HG03575 (cell line): ENCODE measurements at regions not wholly inside any gene's neighbourhood (a gene's known extent, or its start where the extent isn't known, plus 50 kb on each side); places are given as distances from the start of the nearest gene placed in this dataset.

Experiments
- ATAC-seq: cut with Tn5 transposase; IDR thresholded peaks from one replicate; pipeline ENCODE4 v1.9.1; 2021; ENCODE audit not compliant: unreplicated experiment, insufficient number of reproducible peaks, low FRiP score; ENCODE audit errors: extremely low read depth

DNA sequence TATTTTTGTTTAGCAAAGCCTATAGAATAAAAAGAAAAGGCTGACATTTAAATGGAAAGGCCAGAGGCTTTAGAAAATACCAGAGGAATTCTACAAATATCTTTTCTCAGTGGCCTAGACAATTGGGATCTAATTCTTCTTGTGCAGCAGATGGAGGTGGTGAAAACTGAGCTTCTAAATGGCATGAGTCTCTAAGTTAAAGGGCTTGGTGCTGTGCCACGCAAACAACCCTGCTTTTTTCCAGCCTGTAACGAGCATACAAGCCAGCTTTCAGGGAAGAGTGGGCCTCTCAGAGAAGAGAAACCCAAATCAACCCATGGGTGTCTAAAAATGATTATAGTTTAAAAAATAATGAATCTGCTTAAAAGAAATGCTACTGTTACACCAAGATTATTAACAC is 237.9 kb upstream of the NAV3 start:
- no peak for ATAC-seq

DNA sequence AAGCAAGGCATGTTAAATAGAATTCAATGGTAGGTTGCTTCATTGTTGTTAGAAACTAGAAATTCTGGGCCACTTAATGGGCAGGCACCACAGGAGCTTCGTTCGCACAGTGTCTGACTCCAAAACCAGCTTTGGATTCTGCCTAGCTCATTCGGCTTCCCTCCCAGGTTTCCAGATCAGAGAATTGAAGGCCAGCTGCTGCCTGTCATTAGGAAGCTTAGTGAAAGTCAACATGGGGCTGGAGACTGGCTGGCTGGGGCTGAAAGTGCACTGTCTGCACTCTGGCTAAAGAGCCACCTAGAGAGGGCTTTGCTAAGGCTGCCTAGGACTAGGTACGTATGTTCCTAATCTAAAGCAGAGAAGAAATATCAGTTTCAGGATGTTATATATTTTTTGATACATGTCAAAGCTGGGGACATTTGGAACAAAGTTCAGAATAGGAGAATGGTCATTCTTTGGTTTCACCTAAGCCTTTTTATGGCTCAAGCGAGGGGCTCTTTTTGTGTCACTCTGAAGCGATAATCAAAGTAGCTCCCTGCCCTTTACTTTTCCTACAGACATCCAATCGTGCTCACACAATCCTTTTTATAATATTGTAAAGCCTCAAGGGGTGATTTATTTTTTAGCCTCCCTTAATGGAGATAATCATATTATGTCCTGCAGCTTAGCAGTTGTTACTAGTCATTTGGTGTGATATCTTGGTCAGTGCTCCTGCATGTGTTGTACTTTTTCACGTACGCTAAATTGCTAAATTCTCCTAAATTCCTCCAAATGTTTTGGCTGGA is 238.5 kb upstream of the NAV3 start:
- ATAC-seq: no peak

- ATAC-seq: no peak
Observed at GRCh38 chr12:77590306-77590705, 240.4 kb upstream of the NAV3 start.

DNA sequence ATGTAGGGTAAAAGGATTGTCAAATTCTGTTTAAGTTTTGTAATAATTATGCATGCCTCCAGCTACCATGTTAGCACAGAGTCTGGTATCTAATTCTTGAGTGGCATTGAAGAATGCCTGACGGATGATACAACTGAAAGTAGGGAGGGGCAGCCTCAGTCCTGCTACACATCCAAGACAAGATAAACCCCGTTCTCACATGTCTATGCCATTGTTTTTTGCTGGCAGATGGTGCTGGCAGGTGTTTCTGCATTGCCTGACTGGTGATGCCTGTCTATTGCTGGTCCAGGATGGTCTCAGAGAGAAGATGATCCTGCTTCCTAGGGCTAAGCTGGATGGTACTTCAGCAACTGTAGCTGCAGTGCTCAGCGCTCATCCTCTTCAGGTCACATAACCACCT is 245.8 kb upstream of the NAV3 start:
- no peak for ATAC-seq

DNA sequence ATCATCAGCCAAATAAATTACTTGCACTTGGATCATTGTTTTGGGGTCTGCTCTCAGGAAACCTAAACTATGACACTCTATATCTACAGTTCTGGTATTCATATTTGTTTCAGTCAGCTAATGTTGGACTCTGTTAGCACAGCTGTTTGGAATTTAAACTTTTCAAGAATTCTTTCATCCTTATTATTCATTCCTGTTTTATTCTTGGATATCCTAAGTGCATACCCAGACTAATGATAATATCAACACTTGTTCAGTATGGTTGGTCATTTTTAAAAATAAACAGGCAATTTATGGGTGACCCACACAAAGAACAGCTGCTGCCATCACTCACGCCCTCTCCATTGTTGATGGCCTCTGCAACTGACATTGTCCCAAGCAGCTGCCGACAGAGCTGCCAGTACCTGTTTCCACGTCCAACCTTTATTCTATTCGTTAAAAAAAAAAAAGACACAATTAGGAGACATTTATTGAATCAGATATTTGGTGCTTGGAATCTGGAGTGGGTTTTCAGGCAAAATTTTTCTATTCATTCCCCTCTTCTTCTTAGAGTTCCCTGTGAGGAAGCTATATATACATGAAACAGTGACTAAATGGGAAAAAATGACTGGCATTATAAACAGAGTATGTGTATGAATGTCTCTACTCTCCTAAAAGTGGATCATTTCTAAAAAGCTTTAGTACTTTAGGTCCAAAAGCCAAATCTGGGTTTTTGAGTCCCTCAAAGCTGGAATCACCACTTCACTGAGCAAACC is 252.1 kb upstream of the NAV3 start:
- ATAC-seq: no peak

- no peak for ATAC-seq
Observed at GRCh38 chr12:77577791-77578190, 252.9 kb upstream of the NAV3 start.

DNA sequence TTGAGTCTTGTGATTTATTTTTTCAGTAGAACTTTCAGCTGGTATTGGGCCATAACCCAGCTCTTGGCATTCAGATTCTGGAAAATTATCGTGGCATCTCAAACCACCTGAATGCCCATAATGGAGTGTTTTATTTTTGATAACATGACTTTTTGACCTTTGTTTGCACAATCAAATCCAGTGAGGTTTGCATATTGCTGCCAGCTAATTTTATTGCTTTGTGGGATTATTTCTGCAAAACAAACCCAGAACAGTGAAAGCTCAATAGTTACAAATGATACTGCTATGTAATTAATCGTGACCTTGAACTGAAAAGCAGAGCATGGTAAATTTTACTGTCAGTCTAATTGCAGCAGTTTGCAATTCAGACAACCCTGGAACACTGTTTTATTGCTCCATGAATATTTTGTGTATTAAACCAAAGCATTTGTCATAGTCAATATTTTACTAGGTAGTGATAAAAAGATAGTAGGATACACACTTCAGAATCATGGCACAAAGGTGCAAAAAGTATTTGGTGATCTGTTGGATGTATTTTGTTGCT is 255.2 kb upstream of the NAV3 start:
- ATAC-seq: no peak

- ATAC-seq: no peak
Observed at GRCh38 chr12:77572371-77572770, 258.3 kb upstream of the NAV3 start.

- ATAC-seq: no peak
Observed at GRCh38 chr12:77571768-77572167, 258.9 kb upstream of the NAV3 start.

GRCh38 chr12:77571127-77571526 is 259.6 kb upstream of the NAV3 start:
- no peak for ATAC-seq

- no peak for ATAC-seq
Observed at GRCh38 chr12:77569876-77570275, 260.8 kb upstream of the NAV3 start.

GRCh38 chr12:77560714-77561113 is 270.0 kb upstream of the NAV3 start:
- no peak for ATAC-seq

GRCh38 chr12:77559400-77560074 is 271.2 kb upstream of the NAV3 start:
- no peak for ATAC-seq

DNA sequence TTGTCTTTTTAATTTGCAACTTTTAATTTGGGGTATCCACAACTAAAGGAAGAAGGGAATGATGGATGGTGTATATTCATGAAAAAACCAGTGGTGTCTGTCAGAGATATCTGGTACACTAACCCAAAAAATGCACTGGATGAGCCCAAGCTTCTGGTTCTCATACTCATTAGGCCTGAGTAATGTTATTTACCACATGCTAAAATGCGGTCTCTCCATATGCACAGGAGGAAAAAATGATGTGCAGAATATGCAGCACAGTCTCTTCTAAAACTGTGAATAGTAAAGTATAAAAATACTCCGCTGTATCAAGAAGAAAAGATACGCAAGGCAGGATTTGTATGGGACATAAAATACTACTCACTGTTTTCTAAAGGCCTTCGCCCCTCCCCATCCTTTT is 275.6 kb upstream of the NAV3 start:
- ATAC-seq: no peak

GRCh38 chr12:77553976-77554619 is 276.6 kb upstream of the NAV3 start:
- peak; percentile 100 for ATAC-seq

- ATAC-seq: no peak
Observed at GRCh38 chr12:77549383-77550128, 281.1 kb upstream of the NAV3 start.

- no peak for ATAC-seq
Observed at GRCh38 chr12:77548797-77549196, 281.9 kb upstream of the NAV3 start.

DNA sequence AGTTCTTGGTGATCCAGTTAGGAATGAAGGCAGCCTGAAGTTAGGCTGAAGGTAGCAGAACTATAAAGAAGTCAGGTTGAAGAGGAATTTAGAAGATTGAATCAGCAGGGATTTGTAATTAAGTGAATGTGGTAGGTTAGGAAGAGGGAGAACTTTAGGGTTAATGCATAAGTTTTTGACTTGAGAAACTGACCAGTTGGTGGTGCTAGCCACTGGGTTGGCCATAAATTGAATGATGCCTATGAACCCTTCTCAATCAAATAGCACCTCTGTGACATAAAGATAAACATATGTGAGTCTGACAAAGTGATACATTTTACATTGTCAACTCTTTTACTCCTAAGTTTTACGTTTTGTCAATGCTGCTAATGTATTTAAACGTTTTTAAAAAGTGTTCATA is 290.6 kb upstream of the NAV3 start:
- ATAC-seq: no peak

GRCh38 chr12:77537663-77538062 is 293.0 kb upstream of the NAV3 start:
- ATAC-seq: no peak
